H1 (cell line): ENCODE measurements at regions not wholly inside any gene's neighbourhood (a gene's known extent, or its start where the extent isn't known, plus 50 kb on each side); places are given as distances from the start of the nearest gene placed in this dataset.

ENCODE experiments used
- CTCF ChIA-PET: fragments of 300-600 bp; sonication (Branson Sonifier 250); formaldehyde crosslinking; loops from one replicate; lab custom pipeline; 2021; ENCODE audit not compliant: partially characterized antibody; lab: Charles Lee
- POLR2A ChIA-PET: fragments of 300-600 bp; sonication (Branson Sonifier 250); formaldehyde crosslinking; loops from one replicate; lab custom pipeline; 2021; ENCODE audit warnings: inconsistent platforms; ENCODE audit not compliant: partially characterized antibody; lab: Charles Lee
- DNase-seq, 2 experiments: peaks; one replicate each; pipeline versions ENCODE4 v3.0.0 to v3.0.0-alpha.2; 2010 to 2022; ENCODE audit warnings: low spot score in 2 of 2, low read depth in 1 of 2, mixed read lengths in 1 of 2
- FAIRE-seq: peaks from 2 replicates; lab custom pipeline; 2011; peaks lifted over from hg19 to GRCh38; lab: Jason Lieb, UNC
- H2AFZ ChIP-seq: 2 replicates; pipeline ENCODE4 v1.8.1; 2012; ENCODE audit warnings: low read length, inconsistent platforms
- H2AK5ac ChIP-seq: 2 replicates; pipeline ENCODE4 v1.6.1; 2013; ENCODE audit warnings: low read depth, low read length
- H2BK120ac ChIP-seq: replicated peaks from 2 replicates; pipeline ENCODE3; 2013; ENCODE audit warnings: low read depth, low read length, inconsistent platforms
- H2BK12ac ChIP-seq: 2 replicates; pipeline ENCODE4 v1.6.1; 2013; ENCODE audit warnings: low read depth, low read length
- H2BK15ac ChIP-seq: 2 replicates; pipeline ENCODE4 v1.6.1; 2013; ENCODE audit warnings: low read length
- H2BK20ac ChIP-seq: 2 replicates; pipeline ENCODE4 v1.6.1; 2013; ENCODE audit warnings: low read length
- H2BK5ac ChIP-seq: 2 replicates; pipeline ENCODE4 v1.6.1; 2013; ENCODE audit warnings: low read depth, low read length
- H3K14ac ChIP-seq: 2 replicates; pipeline ENCODE4 v1.6.1; 2013; ENCODE audit warnings: inconsistent platforms; ENCODE audit not compliant: insufficient read length
- H3K18ac ChIP-seq: 2 replicates; pipeline ENCODE4 v1.6.1; 2013; ENCODE audit warnings: low read length; ENCODE audit errors: extremely low read depth
- H3K23ac ChIP-seq: 2 replicates; pipeline ENCODE4 v1.6.1; 2013; ENCODE audit warnings: inconsistent platforms; ENCODE audit not compliant: insufficient read length
- H3K23me2 ChIP-seq: 2 replicates; pipeline ENCODE4 v1.6.1; 2013; ENCODE audit warnings: low read depth, low read length
- H3K27ac ChIP-seq: 2 replicates; pipeline ENCODE4 v1.6.1; 2011; ENCODE audit warnings: low read depth, low read length, inconsistent platforms
- H3K27me3 ChIP-seq, 4 experiments: replicated peaks in 1 of 4; 1 replicate in 1 of 4; 2 replicates in 3 of 4; pipeline versions ENCODE4 v1.6.1 to v1.8.1; 2011 to 2013; ENCODE audit warnings: low read length in 3 of 4, mild to moderate bottlenecking in 3 of 4, inconsistent platforms in 2 of 4, mixed read lengths in 2 of 4, moderate library complexity in 1 of 4; ENCODE audit not compliant: control insufficient read depth in 3 of 4, insufficient read depth in 3 of 4; ENCODE audit errors: extremely low read depth in 1 of 4
- H3K36me3 ChIP-seq, 4 experiments: 2 replicates each; pipeline versions ENCODE4 v1.6.1 to v1.8.1; 2011 to 2013; ENCODE audit warnings: mild to moderate bottlenecking in 4 of 4, low read length in 3 of 4, moderate library complexity in 2 of 4, control low read depth in 1 of 4, inconsistent platforms in 1 of 4; ENCODE audit not compliant: insufficient read depth in 4 of 4, control insufficient read depth in 2 of 4
- H3K4ac ChIP-seq: replicated peaks from 2 replicates; pipeline ENCODE3; 2013; ENCODE audit warnings: low read length, low read depth, mixed read lengths, inconsistent platforms; ENCODE audit not compliant: insufficient read length
- H3K4me1 ChIP-seq, 4 experiments: replicated peaks in 1 of 4; 1 replicate in 1 of 4; 2 replicates in 3 of 4; pipeline versions ENCODE4 v1.6.1 to v1.8.1; 2011 to 2013; ENCODE audit warnings: low read length in 3 of 4, inconsistent platforms in 2 of 4, mixed read lengths in 1 of 4; ENCODE audit not compliant: insufficient read depth in 4 of 4, control insufficient read depth in 3 of 4
- H3K4me2 ChIP-seq, 2 experiments: 2 replicates each; pipeline versions ENCODE4 v1.6.1 to v1.8.1; 2011 to 2013; ENCODE audit warnings: low read depth in 2 of 2, low read length in 2 of 2, control low read depth in 1 of 2, inconsistent platforms in 1 of 2, mild to moderate bottlenecking in 1 of 2; ENCODE audit not compliant: insufficient read depth in 1 of 2
- H3K4me3 ChIP-seq, 4 experiments: fragments of 200-600, 300-600 bp in 1 of 4; sonication (generic), shearing (Covaris generic), sonication (Bioruptor Twin) in 1 of 4; 2 replicates each; pipeline versions ENCODE4 v1.5.1 to v1.8.1; 2011 to 2016; ENCODE audit warnings: low read length in 4 of 4, low read depth in 3 of 4, control low read depth in 2 of 4, inconsistent platforms in 2 of 4, mild to moderate bottlenecking in 2 of 4, mixed read lengths in 1 of 4, moderate library complexity in 1 of 4; ENCODE audit not compliant: insufficient read depth in 2 of 4; ENCODE audit errors: extremely low read depth in 1 of 4
- H3K56ac ChIP-seq: replicated peaks from 2 replicates; pipeline ENCODE3; 2013; ENCODE audit warnings: low read depth, mild to moderate bottlenecking, mixed read lengths, low read length, inconsistent platforms; ENCODE audit not compliant: insufficient read length
- H3K79me1 ChIP-seq: 2 replicates; pipeline ENCODE4 v1.6.1; 2013; ENCODE audit warnings: low read depth, low read length, control low read depth
- H3K79me2 ChIP-seq, 2 experiments: 2 replicates each; pipeline versions ENCODE4 v1.6.1 to v1.8.1; 2012 to 2013; ENCODE audit warnings: low read length in 2 of 2, mild to moderate bottlenecking in 2 of 2, inconsistent platforms in 1 of 2; ENCODE audit not compliant: insufficient read depth in 2 of 2, control insufficient read depth in 1 of 2
- H3K9ac ChIP-seq, 4 experiments: replicated peaks in 1 of 4; 1 replicate in 1 of 4; 2 replicates in 3 of 4; pipeline versions ENCODE4 v1.6.1 to v1.8.1; 2011 to 2013; ENCODE audit warnings: low read depth in 3 of 4, low read length in 3 of 4, control low read depth in 2 of 4, mild to moderate bottlenecking in 2 of 4, moderate library complexity in 2 of 4, inconsistent platforms in 1 of 4; ENCODE audit errors: extremely low read depth in 1 of 4
- H3K9me3 ChIP-seq, 2 experiments: 2 replicates each; pipeline versions ENCODE4 v1.6.1 to v1.8.1; 2012 to 2013; ENCODE audit warnings: mild to moderate bottlenecking in 2 of 2, moderate library complexity in 2 of 2, control low read depth in 1 of 2, inconsistent platforms in 1 of 2, low read depth in 1 of 2, low read length in 1 of 2, mixed read lengths in 1 of 2; ENCODE audit not compliant: insufficient read depth in 2 of 2
- H4K20me1 ChIP-seq, 2 experiments: replicated peaks in 1 of 2; 2 replicates each; pipeline versions ENCODE3 to v1.8.1; 2011 to 2013; ENCODE audit warnings: inconsistent platforms in 2 of 2, low read length in 2 of 2, mild to moderate bottlenecking in 1 of 2; ENCODE audit not compliant: insufficient read depth in 2 of 2, control insufficient read depth in 1 of 2
- H4K5ac ChIP-seq: 2 replicates; pipeline ENCODE4 v1.6.1; 2013; ENCODE audit warnings: low read length, low read depth, mixed read lengths, inconsistent platforms; ENCODE audit not compliant: insufficient read length
- H4K8ac ChIP-seq: 2 replicates; pipeline ENCODE4 v1.8.0; 2013; ENCODE audit warnings: mild to moderate bottlenecking, moderate library complexity, low read length, inconsistent platforms; ENCODE audit not compliant: insufficient read depth; ENCODE audit errors: extremely low read depth
- H4K91ac ChIP-seq: replicated peaks from 2 replicates; pipeline ENCODE3; 2013; ENCODE audit warnings: low read length, mixed read lengths, inconsistent platforms; ENCODE audit not compliant: insufficient read length
- CHD2 ChIP-seq: IDR thresholded peaks from 2 replicates; pipeline ENCODE4 v1.6.1; 2012; ENCODE audit warnings: low read length, improper control_type of control experiment
- E2F6 ChIP-seq: IDR thresholded peaks from 2 replicates; pipeline ENCODE4 v1.6.1; 2012; ENCODE audit warnings: inconsistent platforms
- FOSL1 ChIP-seq: IDR thresholded peaks from 2 replicates; pipeline ENCODE4 v1.6.1; 2011; ENCODE audit warnings: mild to moderate bottlenecking, low read depth, low read length, moderate library complexity; ENCODE audit not compliant: insufficient read depth
- HDAC6 ChIP-seq: IDR thresholded peaks from one replicate; pipeline ENCODE4 v1.7.1; 2012; ENCODE audit warnings: low read depth, mild to moderate bottlenecking, inconsistent platforms, low read length, moderate library complexity
- MAFK ChIP-seq: IDR thresholded peaks from 2 replicates; pipeline ENCODE4 v1.6.1; 2012; ENCODE audit warnings: low read depth, mild to moderate bottlenecking, improper control_type of control experiment, low read length
- NANOG ChIP-seq: IDR thresholded peaks from 2 replicates; pipeline ENCODE4 v1.6.1; 2011; ENCODE audit warnings: low read length, low read depth, mild to moderate bottlenecking, inconsistent platforms; ENCODE audit not compliant: insufficient read depth, poor library complexity, severe bottlenecking
- POLR2AphosphoS5 ChIP-seq: IDR thresholded peaks from 2 replicates; pipeline ENCODE4 v1.6.1; 2011; ENCODE audit warnings: low read depth, low read length
- SIX5 ChIP-seq: IDR thresholded peaks from 2 replicates; pipeline ENCODE4 v1.6.1; 2011; ENCODE audit warnings: mild to moderate bottlenecking, low read depth, low read length
- SP2 ChIP-seq: IDR thresholded peaks from 2 replicates; pipeline ENCODE4 v1.6.1; 2012; ENCODE audit warnings: mild to moderate bottlenecking, low read length, inconsistent platforms
- TEAD4 ChIP-seq: IDR thresholded peaks from 2 replicates; pipeline ENCODE4 v1.6.1; 2012; ENCODE audit warnings: low read depth, low read length, inconsistent platforms, mixed read lengths
- WGBS, 2 experiments: shearing (Covaris generic) in 1 of 2; methylation state at CpG; one replicate each; pipeline versions ENCODE4 v1.1.6 to v1.1.7; 2013 to 2015; ENCODE audit warnings: low lambda C conversion rate in 2 of 2, mixed read lengths in 2 of 2, inconsistent platforms in 1 of 2, low coverage in 1 of 2, missing lambda C conversion rate in 1 of 2; ENCODE audit not compliant: insufficient replicate concordance in 2 of 2, insufficient coverage in 1 of 2, insufficient read length in 1 of 2; ENCODE audit errors: extremely low coverage in 1 of 2, missing lambda C conversion rate in 1 of 2; 5-methylcytosine and 5-hydroxymethylcytosine counted together

- H3K27me3 ChIP-seq: no peaks in the 10 kb centered on the region
- H3K4me3 ChIP-seq: no peak overlapping the region
- H3K56ac ChIP-seq: no peak overlapping the region
- DNase-seq: no peak
- H3K4me2 ChIP-seq: no peak overlapping the region
- no peak overlapping the region for H3K27ac ChIP-seq
- no peak overlapping the region for H3K14ac ChIP-seq
- H4K91ac ChIP-seq: no peak overlapping the region
- H2AFZ ChIP-seq: no peak overlapping the region
- H4K5ac ChIP-seq: no peak overlapping the region
- no peaks in the 10 kb centered on the region for H3K23me2 ChIP-seq
- TF ChIP-seq TEAD4: no peak
- no peak for TF ChIP-seq FOSL1
- TF ChIP-seq E2F6: no peak
- no peak for TF ChIP-seq POLR2AphosphoS5
- TF ChIP-seq SIX5: no peak
- TF ChIP-seq MAFK: no peak
- TF ChIP-seq SP2: no peak
- no peak for TF ChIP-seq NANOG
- no peak for TF ChIP-seq HDAC6
- TF ChIP-seq CHD2: no peak
- TF ChIP-seq, all 59 proteins: peak for 0
- Histone ChIP-seq H3K4me1 (no peaks in the 10 kb centered on the region), H3K9me3 (no peaks in the 10 kb centered on the region), H2BK15ac (no peak overlapping the region), H2BK120ac (no peak overlapping the region), H3K36me3 (no peaks in the 10 kb centered on the region), H2AK5ac (no peak overlapping the region), H4K20me1 (no peaks in the 10 kb centered on the region), H4K8ac (no peak overlapping the region), H2BK12ac (no peak overlapping the region), H3K23ac (no peak overlapping the region), H3K18ac (no peak overlapping the region), H3K4ac (no peak overlapping the region), H2BK20ac (no peak overlapping the region), H2BK5ac (no peak overlapping the region), H3K9ac (no peak overlapping the region), H3K79me1 (no peaks in the 10 kb centered on the region), H3K79me2 (no peaks in the 10 kb centered on the region)
- ChIA-PET CTCF (no interaction called here), POLR2A (no interaction called here)
- FAIRE-seq: no peak
- WGBS, 2 experiments: 95% methylated on average over 2 of the region's 2 CpGs; no CpG with 5 or more reads in 1 of the 2 experiments
Observed at GRCh38 chr21:16395285-16395684, 665.5 kb downstream of the USP25 start.
